Activated CD4-positive, alpha-beta T cell treated with anti-CD3 and anti-CD28 coated beads, Interleukin-2, amount 10 ng/mL, durations not matched to agents 24 days and 14 days (primary cell): ENCODE measurements at regions not wholly inside any gene's neighbourhood (a gene's known extent, or its start where the extent isn't known, plus 50 kb on each side); places are given as distances from the start of the nearest gene placed in this dataset.

Experiments used
- DNase-seq: peaks from one replicate; pipeline ENCODE4 v3.0.0; 2022
- H3K27ac Mint-ChIP-seq: one replicate; pipeline ENCODE4 v1.8.0; 2022; ENCODE audit warnings: mild to moderate bottlenecking, mixed read lengths
- H3K27me3 Mint-ChIP-seq: one replicate; pipeline ENCODE4 v1.8.0; 2022; ENCODE audit warnings: mixed read lengths
- H3K36me3 Mint-ChIP-seq: one replicate; pipeline ENCODE4 v1.8.0; 2022; ENCODE audit warnings: low read depth, mild to moderate bottlenecking, mixed read lengths
- H3K4me1 Mint-ChIP-seq: one replicate; pipeline ENCODE4 v1.8.0; 2021; ENCODE audit warnings: mixed read lengths
- H3K4me3 Mint-ChIP-seq: one replicate; pipeline ENCODE4 v1.8.0; 2022; ENCODE audit warnings: mild to moderate bottlenecking, moderate library complexity, mixed read lengths
- H3K9me3 Mint-ChIP-seq: one replicate; pipeline ENCODE4 v1.8.0; 2021; ENCODE audit warnings: mixed read lengths
- intact Hi-C: fragments of 100-400 bp; cut with micrococcal nuclease; formaldehyde crosslinking; loops from one replicate; pipeline ENCODE4 v1.15.1; 2023

DNA sequence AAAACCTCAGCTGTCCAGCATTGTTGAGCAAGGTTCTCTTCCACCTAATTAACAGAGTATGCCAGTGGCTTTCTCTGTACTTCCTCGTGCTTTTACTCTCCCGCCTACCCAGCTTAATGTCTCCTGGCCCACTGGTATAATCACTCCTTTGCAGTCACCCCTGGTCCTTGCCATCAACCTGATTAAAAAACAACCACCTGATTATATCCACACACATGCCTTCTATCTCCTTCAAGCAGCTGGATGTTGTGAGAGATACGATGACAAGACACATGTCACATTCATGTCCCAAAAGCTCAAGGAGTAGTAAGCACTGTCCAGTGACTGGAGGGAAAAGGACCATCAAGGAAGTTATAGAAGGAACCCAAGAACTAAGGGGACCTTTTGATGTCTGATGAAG is 241.3 kb upstream of the GRIP1 start:
- Mint-ChIP-seq H3K4me1 (no peaks in the 10 kb centered on the region), H3K27ac (no peak overlapping the region), H3K4me3 (no peak overlapping the region), H3K9me3 (no peaks in the 10 kb centered on the region), H3K36me3 (no peaks in the 10 kb centered on the region), H3K27me3 (no peaks in the 10 kb centered on the region)
- intact Hi-C loops = no loop called here
- no peak for DNase-seq

GRCh38 chr12:66921151-66921550 is 242.3 kb upstream of the GRIP1 start:
- Mint-ChIP-seq H3K36me3 (no peaks in the 10 kb centered on the region), H3K9me3 (no peaks in the 10 kb centered on the region), H3K27ac (no peak overlapping the region), H3K4me1 (no peaks in the 10 kb centered on the region), H3K4me3 (no peak overlapping the region), H3K27me3 (no peaks in the 10 kb centered on the region)
- DNase-seq = no peak
- intact Hi-C loops = no loop called here

- H3K4me3 Mint-ChIP-seq = no peak overlapping the region
- peaks cover 4% of the 10 kb centered on the region for H3K4me1 Mint-ChIP-seq
- H3K27me3 Mint-ChIP-seq = peaks cover 4% of the 10 kb centered on the region
- H3K9me3 Mint-ChIP-seq = no peaks in the 10 kb centered on the region
- H3K36me3 Mint-ChIP-seq = no peaks in the 10 kb centered on the region
- DNase-seq = no peak
- intact Hi-C loops = no loop called here
- no peak overlapping the region for H3K27ac Mint-ChIP-seq
Measured at GRCh38 chr12:66925083-66925482, 246.2 kb upstream of the GRIP1 start.

DNA sequence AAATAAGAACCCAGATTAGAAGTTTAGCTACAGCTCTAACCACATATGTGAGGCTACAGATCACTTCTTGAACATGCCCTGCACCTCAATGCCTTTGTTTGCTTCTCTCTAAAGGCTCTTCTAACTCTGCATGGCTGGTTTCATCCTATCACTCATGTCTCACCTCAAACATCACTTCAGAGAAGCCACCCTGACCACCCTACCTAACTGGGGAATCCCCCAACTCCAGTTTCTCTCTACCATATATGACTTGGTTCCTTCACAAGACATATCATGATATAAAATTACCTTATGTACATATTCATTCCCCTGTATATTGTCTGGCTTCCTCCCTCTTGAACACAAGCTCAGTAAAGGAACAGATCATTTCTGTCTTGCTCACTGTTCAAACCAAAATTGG is 250.2 kb upstream of the GRIP1 start:
- no peak overlapping the region for H3K4me3 Mint-ChIP-seq
- intact Hi-C loops = no loop called here
- no peaks in the 10 kb centered on the region for H3K36me3 Mint-ChIP-seq
- H3K27ac Mint-ChIP-seq = no peak overlapping the region
- no peaks in the 10 kb centered on the region for H3K9me3 Mint-ChIP-seq
- H3K4me1 Mint-ChIP-seq = peaks cover 4% of the 10 kb centered on the region
- peaks cover 7% of the 10 kb centered on the region for H3K27me3 Mint-ChIP-seq
- DNase-seq = no peak

GRCh38 chr12:66931091-66931490 is 252.2 kb upstream of the GRIP1 start:
- peaks cover 7% of the 10 kb centered on the region for H3K27me3 Mint-ChIP-seq
- no peak for DNase-seq
- no peaks in the 10 kb centered on the region for H3K36me3 Mint-ChIP-seq
- H3K9me3 Mint-ChIP-seq = no peaks in the 10 kb centered on the region
- H3K27ac Mint-ChIP-seq = no peak overlapping the region
- no peak overlapping the region for H3K4me3 Mint-ChIP-seq
- intact Hi-C loops = no loop called here
- peaks cover 4% of the 10 kb centered on the region for H3K4me1 Mint-ChIP-seq

DNA sequence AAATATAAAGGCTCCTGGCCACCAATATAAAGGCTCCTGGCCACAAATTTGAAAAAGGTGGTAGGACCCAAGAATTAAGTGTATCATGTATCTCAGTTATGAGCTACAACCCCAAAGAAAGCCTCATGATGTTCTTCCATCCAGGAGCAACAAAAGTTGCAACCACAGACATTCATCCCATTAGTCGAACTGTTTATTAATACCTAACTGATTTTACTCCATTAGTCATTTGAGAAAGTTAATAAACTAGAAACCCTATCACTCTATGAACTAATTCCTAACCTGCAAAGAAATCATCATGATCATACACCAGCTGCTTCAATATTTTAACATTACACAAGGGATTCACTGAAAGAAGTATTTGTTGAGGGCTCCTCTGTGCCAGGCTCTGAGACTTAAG is 253.2 kb upstream of the GRIP1 start:
- H3K27ac Mint-ChIP-seq = no peak overlapping the region
- H3K4me3 Mint-ChIP-seq = no peak overlapping the region
- H3K27me3 Mint-ChIP-seq = peaks cover 7% of the 10 kb centered on the region
- peaks cover 4% of the 10 kb centered on the region for H3K4me1 Mint-ChIP-seq
- no peak for DNase-seq
- intact Hi-C loops = no loop called here
- H3K9me3 Mint-ChIP-seq = no peaks in the 10 kb centered on the region
- no peaks in the 10 kb centered on the region for H3K36me3 Mint-ChIP-seq

DNA sequence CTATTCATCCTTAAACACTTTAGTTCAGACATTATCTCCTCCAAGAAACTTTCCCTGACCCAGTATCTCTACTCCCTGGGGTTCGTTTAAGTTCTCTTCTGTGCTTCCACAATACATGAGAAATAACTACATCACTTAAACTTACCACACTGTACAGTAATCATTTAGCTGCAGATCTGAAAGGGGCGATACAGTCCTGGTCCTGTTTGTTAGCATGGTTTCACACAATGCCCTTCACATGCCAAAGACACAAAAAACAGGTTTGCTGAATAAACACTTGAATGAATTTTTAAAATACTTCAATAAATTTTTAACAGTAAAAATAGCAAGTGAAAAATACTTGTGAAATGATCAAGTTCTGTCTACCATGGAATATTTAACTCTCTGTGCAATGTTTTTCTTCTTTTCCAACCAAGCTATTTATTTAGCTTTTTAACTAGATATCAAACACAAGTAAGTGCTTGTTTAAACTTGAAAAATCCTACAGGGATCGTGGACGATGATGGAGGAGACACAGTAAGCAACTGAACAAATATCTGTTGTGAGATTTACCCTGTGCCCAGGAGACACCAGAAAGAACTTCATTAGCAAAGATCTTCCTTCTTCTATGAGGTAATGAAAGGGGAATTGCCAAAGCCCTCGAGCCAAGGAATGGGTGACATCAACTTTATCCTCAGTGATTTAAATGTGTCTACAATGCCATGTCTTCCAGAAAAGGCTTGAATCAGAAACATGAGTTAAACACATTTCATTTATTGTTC is 255.6 kb upstream of the GRIP1 start:
- no peaks in the 10 kb centered on the region for H3K4me1 Mint-ChIP-seq
- intact Hi-C loops = no loop called here

GRCh38 chr12:66941150-66941549 is 262.3 kb upstream of the GRIP1 start:
- Mint-ChIP-seq H3K27ac (no peak overlapping the region), H3K27me3 (no peaks in the 10 kb centered on the region), H3K4me3 (no peak overlapping the region), H3K4me1 (peaks cover 2% of the 10 kb centered on the region), H3K36me3 (no peaks in the 10 kb centered on the region), H3K9me3 (no peaks in the 10 kb centered on the region)
- intact Hi-C loops = no loop called here
- DNase-seq = no peak

More for the DNA sequence above, 255.6 kb upstream of the GRIP1 start:
- no peak overlapping the region for H3K27ac Mint-ChIP-seq
- no peaks in the 10 kb centered on the region for H3K9me3 Mint-ChIP-seq
- H3K27me3 Mint-ChIP-seq = peaks cover 3% of the 10 kb centered on the region
- H3K36me3 Mint-ChIP-seq = no peaks in the 10 kb centered on the region
- DNase-seq = no peak
- H3K4me3 Mint-ChIP-seq = no peak overlapping the region

GRCh38 chr12:66942741-66943465 is 264.0 kb upstream of the GRIP1 start:
- DNase-seq = no peak
- H3K36me3 Mint-ChIP-seq = no peaks in the 10 kb centered on the region
- H3K9me3 Mint-ChIP-seq = no peaks in the 10 kb centered on the region
- no peak overlapping the region for H3K4me3 Mint-ChIP-seq
- no peak overlapping the region for H3K27ac Mint-ChIP-seq
- no peaks in the 10 kb centered on the region for H3K27me3 Mint-ChIP-seq
- intact Hi-C loops = no loop called here
- H3K4me1 Mint-ChIP-seq = peaks cover 5% of the 10 kb centered on the region

DNA sequence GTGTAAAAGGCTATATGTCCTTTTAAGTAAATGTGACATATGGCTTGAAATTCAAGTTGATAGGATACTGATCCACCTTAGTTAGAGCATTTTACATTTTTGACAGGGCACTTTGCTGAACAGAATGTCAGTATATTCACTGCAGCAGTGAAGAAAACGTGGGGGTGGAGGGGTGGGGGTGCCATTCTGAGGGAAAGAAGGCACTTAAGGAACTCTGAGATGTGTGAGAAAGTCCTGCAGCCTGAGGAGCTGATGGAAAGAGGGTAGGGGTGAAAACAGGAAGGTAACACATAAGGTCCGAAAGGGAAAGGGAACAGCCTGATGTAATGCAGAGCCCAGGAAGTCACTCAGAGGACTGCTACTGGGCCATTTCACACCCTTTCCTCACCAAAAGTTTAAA is 265.5 kb upstream of the GRIP1 start:
- intact Hi-C loops = no loop called here
- H3K9me3 Mint-ChIP-seq = no peaks in the 10 kb centered on the region
- no peaks in the 10 kb centered on the region for H3K36me3 Mint-ChIP-seq
- H3K27ac Mint-ChIP-seq = no peak overlapping the region
- no peak overlapping the region for H3K4me3 Mint-ChIP-seq
- H3K27me3 Mint-ChIP-seq = peaks cover 4% of the 10 kb centered on the region
- no peak for DNase-seq
- peaks cover 5% of the 10 kb centered on the region for H3K4me1 Mint-ChIP-seq

DNA sequence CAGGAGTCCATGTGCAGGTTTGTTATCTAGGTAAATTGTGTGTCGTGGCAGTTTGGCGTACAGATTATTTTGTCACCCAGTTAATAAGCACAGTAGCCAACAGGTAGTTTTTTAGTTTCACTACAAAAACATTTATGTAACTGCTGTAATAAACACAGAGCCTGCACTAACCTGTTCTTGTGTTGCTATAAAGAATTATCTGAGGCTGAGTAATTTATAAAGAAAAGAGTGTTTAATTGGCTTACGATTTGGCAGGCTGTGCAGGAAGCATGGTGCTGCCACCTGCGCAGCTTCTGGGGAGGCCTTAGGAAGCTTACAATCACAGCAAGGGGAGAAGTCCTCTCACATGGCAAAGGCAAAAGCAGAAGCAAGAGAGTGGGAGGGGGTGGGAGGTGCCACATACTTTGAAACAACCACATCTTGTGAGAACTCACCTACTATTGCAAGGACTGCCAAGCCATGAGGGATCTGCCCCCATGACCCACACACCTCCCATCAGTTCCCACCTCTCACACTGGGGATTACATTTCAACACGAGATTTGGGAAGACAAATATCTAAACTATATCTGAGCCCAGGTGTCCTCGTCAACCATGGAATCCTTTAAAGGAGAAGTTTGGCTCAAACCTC is 266.4 kb upstream of the GRIP1 start:
- Mint-ChIP-seq H3K4me3 (no peak overlapping the region), H3K36me3 (no peaks in the 10 kb centered on the region), H3K27ac (no peak overlapping the region), H3K27me3 (peaks cover 4% of the 10 kb centered on the region), H3K9me3 (no peaks in the 10 kb centered on the region), H3K4me1 (peaks cover 5% of the 10 kb centered on the region)
- DNase-seq = no peak
- intact Hi-C loops = no loop called here

- Mint-ChIP-seq H3K36me3 (no peaks in the 10 kb centered on the region), H3K4me3 (no peak overlapping the region), H3K27ac (no peak overlapping the region), H3K27me3 (peaks cover 10% of the 10 kb centered on the region), H3K9me3 (no peaks in the 10 kb centered on the region), H3K4me1 (peaks cover 2% of the 10 kb centered on the region)
- DNase-seq = no peak
- intact Hi-C loops = no loop called here
Measured at GRCh38 chr12:66947119-66947518, 268.2 kb upstream of the GRIP1 start.

DNA sequence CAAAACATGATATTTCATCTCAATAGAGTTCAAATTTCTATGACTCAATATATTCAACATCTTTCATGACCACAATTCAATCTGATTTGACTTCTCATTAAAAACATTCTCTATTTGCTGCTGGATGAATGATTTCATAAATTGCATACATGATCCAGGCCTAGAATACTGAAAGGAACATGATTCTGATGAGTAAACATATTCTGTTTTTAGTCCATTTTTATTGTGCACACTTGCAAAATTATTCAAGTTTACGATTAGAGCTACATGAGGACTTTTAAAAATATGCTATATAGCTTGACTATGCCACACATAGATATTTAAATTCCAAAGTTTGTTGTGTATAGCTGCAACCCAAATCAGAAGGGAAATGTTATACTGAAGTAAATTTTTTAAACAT is 273.8 kb upstream of the GRIP1 start:
- H3K4me1 Mint-ChIP-seq = no peaks in the 10 kb centered on the region
- intact Hi-C loops = no loop called here
- H3K4me3 Mint-ChIP-seq = no peak overlapping the region
- H3K36me3 Mint-ChIP-seq = no peaks in the 10 kb centered on the region
- H3K27me3 Mint-ChIP-seq = peaks cover 10% of the 10 kb centered on the region
- H3K9me3 Mint-ChIP-seq = no peaks in the 10 kb centered on the region
- DNase-seq = no peak
- H3K27ac Mint-ChIP-seq = no peak overlapping the region

DNA sequence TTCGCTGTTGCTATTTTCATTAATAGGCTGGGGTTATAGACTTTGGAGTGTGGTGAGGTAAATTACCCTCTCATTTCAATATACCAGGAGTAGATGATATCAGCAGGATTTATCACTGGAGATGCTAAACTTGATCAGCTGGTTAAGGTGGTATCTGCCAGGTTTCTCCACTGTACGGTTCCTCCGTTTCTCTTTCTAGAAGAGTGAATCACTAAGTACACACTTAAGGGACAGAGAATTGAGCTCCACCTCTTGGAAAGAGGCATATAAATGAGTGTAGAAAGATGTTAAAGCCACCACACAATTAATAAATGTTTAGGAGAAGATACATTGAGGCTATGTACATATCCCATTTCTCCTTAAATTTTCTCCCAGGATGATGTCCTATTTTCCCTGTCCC is 277.4 kb upstream of the GRIP1 start:
- Mint-ChIP-seq H3K4me1 (no peaks in the 10 kb centered on the region), H3K4me3 (no peak overlapping the region), H3K36me3 (no peaks in the 10 kb centered on the region), H3K27ac (no peak overlapping the region), H3K27me3 (peaks cover 4% of the 10 kb centered on the region), H3K9me3 (no peaks in the 10 kb centered on the region)
- intact Hi-C loops = no loop called here
- DNase-seq = no peak
